H9 (cell line): ENCODE measurements at regions not wholly inside any gene's neighbourhood (a gene's known extent, or its start where the extent isn't known, plus 50 kb on each side); places are given as distances from the start of the nearest gene placed in this dataset.
"Not testable (repeated sequence)": the region's sequence is repeated elsewhere in the genome, so short reads cannot be mapped to it uniquely, and the experiment has no call there.

ENCODE experiments used
- DNase-seq: peaks from one replicate; pipeline ENCODE4 v3.0.0-alpha.2; 2017
- H2AFZ ChIP-seq: one replicate; pipeline ENCODE4 v1.6.1; 2013; ENCODE audit warnings: mild to moderate bottlenecking, low read length, control low read depth, moderate library complexity
- H2AK5ac ChIP-seq: 2 replicates; pipeline ENCODE4 v1.6.1; 2013; ENCODE audit warnings: low read length, control low read depth, mixed read lengths; ENCODE audit not compliant: insufficient read length
- H2BK120ac ChIP-seq: one replicate; pipeline ENCODE4 v1.6.1; 2013; ENCODE audit warnings: low read depth, mild to moderate bottlenecking, low read length, control low read depth, inconsistent platforms; ENCODE audit not compliant: poor library complexity, severe bottlenecking
- H2BK12ac ChIP-seq: 2 replicates; pipeline ENCODE4 v1.6.1; 2013; ENCODE audit warnings: low read length, control low read depth, mixed read lengths, low read depth; ENCODE audit not compliant: insufficient read length
- H2BK15ac ChIP-seq: 2 replicates; pipeline ENCODE4 v1.6.1; 2013; ENCODE audit warnings: low read depth, low read length, control low read depth
- H2BK20ac ChIP-seq: one replicate; pipeline ENCODE4 v1.6.1; 2013; ENCODE audit warnings: low read depth, mild to moderate bottlenecking, low read length, control low read depth, inconsistent platforms; ENCODE audit not compliant: poor library complexity, severe bottlenecking
- H2BK5ac ChIP-seq: 2 replicates; pipeline ENCODE4 v1.6.1; 2013; ENCODE audit warnings: low read length, control low read depth, mixed read lengths; ENCODE audit not compliant: insufficient read length
- H3K14ac ChIP-seq: 2 replicates; pipeline ENCODE4 v1.6.1; 2013; ENCODE audit warnings: low read length, control low read depth; ENCODE audit not compliant: insufficient read depth
- H3K18ac ChIP-seq: 2 replicates; pipeline ENCODE4 v1.6.1; 2013; ENCODE audit warnings: low read depth, mild to moderate bottlenecking, mixed read lengths, low read length, control low read depth; ENCODE audit not compliant: insufficient read length
- H3K23ac ChIP-seq: 2 replicates; pipeline ENCODE4 v1.6.1; 2013; ENCODE audit warnings: low read length, control low read depth, mixed read lengths, low read depth; ENCODE audit not compliant: insufficient read length
- H3K23me2 ChIP-seq: 2 replicates; pipeline ENCODE4 v1.6.1; 2013; ENCODE audit warnings: low read depth, mild to moderate bottlenecking, mixed read lengths, low read length, control low read depth; ENCODE audit not compliant: insufficient read length, poor library complexity, severe bottlenecking
- H3K27ac ChIP-seq: 2 replicates; pipeline ENCODE4 v1.5.1; 2013; ENCODE audit warnings: low read length, control low read depth, mixed read lengths, low read depth; ENCODE audit not compliant: insufficient read length
- H3K27me3 ChIP-seq: 2 replicates; pipeline ENCODE4 v1.6.1; 2013; ENCODE audit warnings: low read length, control low read depth, inconsistent platforms; ENCODE audit not compliant: insufficient read depth
- H3K4ac ChIP-seq: 2 replicates; pipeline ENCODE4 v1.6.1; 2013; ENCODE audit warnings: low read depth, mild to moderate bottlenecking, control low read depth, inconsistent platforms, low read length, moderate library complexity
- H3K4me1 ChIP-seq: 2 replicates; pipeline ENCODE4 v1.6.1; 2013; ENCODE audit warnings: low read length, control low read depth, inconsistent platforms; ENCODE audit not compliant: insufficient read depth
- H3K4me2 ChIP-seq: 2 replicates; pipeline ENCODE4 v1.6.1; 2013; ENCODE audit warnings: low read length, control low read depth, mixed read lengths; ENCODE audit not compliant: insufficient read length, insufficient read depth
- H3K56ac ChIP-seq: 2 replicates; pipeline ENCODE4 v1.6.1; 2013; ENCODE audit warnings: low read depth, mild to moderate bottlenecking, mixed read lengths, low read length, control low read depth; ENCODE audit not compliant: insufficient read length
- H3K79me1 ChIP-seq: 2 replicates; pipeline ENCODE4 v1.6.1; 2013; ENCODE audit warnings: low read depth, mild to moderate bottlenecking, moderate library complexity, low read length, control low read depth, inconsistent platforms; ENCODE audit not compliant: insufficient read depth, poor library complexity, severe bottlenecking
- H3K79me2 ChIP-seq: 2 replicates; pipeline ENCODE4 v1.6.1; 2013; ENCODE audit warnings: low read length, control low read depth, inconsistent platforms; ENCODE audit not compliant: insufficient read depth
- H3K9ac ChIP-seq: 2 replicates; pipeline ENCODE4 v1.6.1; 2013; ENCODE audit warnings: low read length, control low read depth, mixed read lengths; ENCODE audit not compliant: insufficient read length; ENCODE audit errors: extremely low read depth
- H3K9me3 ChIP-seq: one replicate; pipeline ENCODE4 v1.6.1; 2013; ENCODE audit warnings: low read depth, low read length, inconsistent platforms; ENCODE audit not compliant: control insufficient read depth
- H3T11ph ChIP-seq: one replicate; pipeline ENCODE4 v1.6.1; 2013; ENCODE audit warnings: mild to moderate bottlenecking, low read length, control low read depth, inconsistent platforms
- H4K20me1 ChIP-seq: one replicate; pipeline ENCODE4 v1.6.1; 2013; ENCODE audit not compliant: control insufficient read depth, insufficient read length, insufficient read depth
- H4K5ac ChIP-seq: 2 replicates; pipeline ENCODE4 v1.6.1; 2013; ENCODE audit warnings: low read depth, mild to moderate bottlenecking, mixed read lengths, low read length, control low read depth; ENCODE audit not compliant: insufficient read length
- H4K8ac ChIP-seq: replicated peaks from 2 replicates; pipeline ENCODE4 v1.6.1; 2013; ENCODE audit warnings: low read length, control low read depth, mixed read lengths, low read depth; ENCODE audit not compliant: insufficient read length
- H4K91ac ChIP-seq: 2 replicates; pipeline ENCODE4 v1.6.1; 2013; ENCODE audit warnings: low read depth, mild to moderate bottlenecking, moderate library complexity, mixed read lengths, low read length, control low read depth; ENCODE audit not compliant: insufficient read length
- H3K27ac Mint-ChIP-seq, 3 experiments: 2 replicates in 2 of 3; 3 replicates in 1 of 3; pipeline ENCODE4 v1.8.0; 2020 to 2021; ENCODE audit warnings: mixed read lengths in 3 of 3, mild to moderate bottlenecking in 1 of 3, moderate library complexity in 1 of 3
- H3K27me3 Mint-ChIP-seq: 2 replicates; pipeline ENCODE4 v1.8.0; 2021; ENCODE audit warnings: low read depth, mild to moderate bottlenecking, moderate library complexity, mixed read lengths
- H3K36me3 Mint-ChIP-seq, 3 experiments: 2 replicates in 2 of 3; 3 replicates in 1 of 3; pipeline ENCODE4 v1.8.0; 2020 to 2021; ENCODE audit warnings: low read depth in 3 of 3, mixed read lengths in 3 of 3; ENCODE audit not compliant: insufficient read depth in 1 of 3
- H3K4me1 Mint-ChIP-seq, 2 experiments: 2 replicates each; pipeline ENCODE4 v1.8.0; 2020; ENCODE audit warnings: mixed read lengths in 2 of 2
- H3K4me3 Mint-ChIP-seq, 2 experiments: 2 replicates in 1 of 2; 3 replicates in 1 of 2; pipeline ENCODE4 v1.8.0; 2020 to 2021; ENCODE audit warnings: mild to moderate bottlenecking in 2 of 2, mixed read lengths in 2 of 2, moderate library complexity in 1 of 2
- H3K9me3 Mint-ChIP-seq, 2 experiments: 2 replicates in 1 of 2; 3 replicates in 1 of 2; pipeline ENCODE4 v1.8.0; 2020; ENCODE audit warnings: mild to moderate bottlenecking in 2 of 2, mixed read lengths in 2 of 2, moderate library complexity in 1 of 2
- WGBS: extraction: QIAGEN DNeasy Blood & Tissue Kit; methylation state at CpG from one replicate; pipeline ENCODE4 v1.1.7; 2013; ENCODE audit warnings: missing lambda C conversion rate, low lambda C conversion rate, mixed read lengths; ENCODE audit not compliant: insufficient read length; ENCODE audit errors: extremely low coverage; 5-methylcytosine and 5-hydroxymethylcytosine counted together

GRCh38 chr1:43090812-43091211, 81.3 kb downstream of the EBNA1BP2 start:
- WGBS = no CpG with 5 or more reads among the region's 7 CpGs
- H3K9ac ChIP-seq, H3K9me3 ChIP-seq, H4K20me1 ChIP-seq, H3K27me3 Mint-ChIP-seq, H3K4me1 ChIP-seq, H3K4ac ChIP-seq, H4K91ac ChIP-seq, H3K4me2 ChIP-seq, H2BK15ac ChIP-seq, H3K23me2 ChIP-seq, H2AK5ac ChIP-seq, H2BK12ac ChIP-seq, H4K5ac ChIP-seq, H3K56ac ChIP-seq, H3K23ac ChIP-seq, H2AFZ ChIP-seq, H2BK120ac ChIP-seq, H3K18ac ChIP-seq, H3K79me2 ChIP-seq, H4K8ac ChIP-seq, H3K79me1 ChIP-seq, H2BK20ac ChIP-seq, H2BK5ac ChIP-seq, H3K27me3 ChIP-seq, H3K14ac ChIP-seq, H3T11ph ChIP-seq: not testable (repeated sequence)
- Mint-ChIP-seq H3K4me1 (peaks cover 42 to 67% of the 10 kb centered on the region in 2 experiments), H3K9me3 (peaks cover 14 to 16% of the 10 kb centered on the region in 2 experiments), H3K27ac (peak overlapping the region; percentile 93 to 95 (median 94)), H3K4me3 (peak overlapping the region in 1 of 2 experiments; percentile 34; a peak in 3 of 5 replicates), H3K36me3 (peaks cover 14 to 33% (median 18%) of the 10 kb centered on the region in 3 experiments)
- DNase-seq = peak; percentile 40
- H3K27ac ChIP-seq = peak overlapping the region; percentile 76

- H3K27ac Mint-ChIP-seq = peak overlapping the region; percentile 91 to 95 (median 94)
- not testable (repeated sequence) for H3K23me2 ChIP-seq
Measured at GRCh38 chr1:43090157-43090556, 81.9 kb downstream of the EBNA1BP2 start.

More at GRCh38 chr1:43090157-43090556, 81.9 kb downstream of the EBNA1BP2 start:
- H3K79me1 ChIP-seq, H3K79me2 ChIP-seq, H3K27ac ChIP-seq, H3K4me2 ChIP-seq, H3K4me1 ChIP-seq, H2BK15ac ChIP-seq, H4K8ac ChIP-seq, H4K91ac ChIP-seq, H2BK20ac ChIP-seq, H2BK12ac ChIP-seq, H2AFZ ChIP-seq, DNase-seq, H2BK5ac ChIP-seq, H3K23ac ChIP-seq, H3K27me3 Mint-ChIP-seq, H3K56ac ChIP-seq, H3K27me3 ChIP-seq, H3K9ac ChIP-seq, H3K14ac ChIP-seq, H3K18ac ChIP-seq, H3K4me3 Mint-ChIP-seq, H3T11ph ChIP-seq, H4K5ac ChIP-seq, H3K4ac ChIP-seq, H2AK5ac ChIP-seq, H3K9me3 ChIP-seq, H4K20me1 ChIP-seq: not testable (repeated sequence)
- no CpG with 5 or more reads among the region's 2 CpGs for WGBS
- Mint-ChIP-seq H3K9me3 (peaks cover 15 to 16% of the 10 kb centered on the region in 2 experiments), H3K4me1 (peaks cover 49 to 74% of the 10 kb centered on the region in 2 experiments), H3K36me3 (peaks cover 16 to 33% (median 18%) of the 10 kb centered on the region in 3 experiments)
- peak overlapping the region; percentile 9 for H2BK120ac ChIP-seq
